Ecto neural progenitor cell (in vitro differentiated cells): ENCODE measurements at regions not wholly inside any gene's neighbourhood (a gene's known extent, or its start where the extent isn't known, plus 50 kb on each side); places are given as distances from the start of the nearest gene placed in this dataset.

ENCODE experiments used
- DNase-seq: peaks from one replicate; pipeline ENCODE4 v3.0.0-alpha.2; 2018; ENCODE audit warnings: low spot score

GRCh38 chr6:22067671-22068070, 229.2 kb downstream of the PRL start:
- DNase-seq, result no peak

DNA sequence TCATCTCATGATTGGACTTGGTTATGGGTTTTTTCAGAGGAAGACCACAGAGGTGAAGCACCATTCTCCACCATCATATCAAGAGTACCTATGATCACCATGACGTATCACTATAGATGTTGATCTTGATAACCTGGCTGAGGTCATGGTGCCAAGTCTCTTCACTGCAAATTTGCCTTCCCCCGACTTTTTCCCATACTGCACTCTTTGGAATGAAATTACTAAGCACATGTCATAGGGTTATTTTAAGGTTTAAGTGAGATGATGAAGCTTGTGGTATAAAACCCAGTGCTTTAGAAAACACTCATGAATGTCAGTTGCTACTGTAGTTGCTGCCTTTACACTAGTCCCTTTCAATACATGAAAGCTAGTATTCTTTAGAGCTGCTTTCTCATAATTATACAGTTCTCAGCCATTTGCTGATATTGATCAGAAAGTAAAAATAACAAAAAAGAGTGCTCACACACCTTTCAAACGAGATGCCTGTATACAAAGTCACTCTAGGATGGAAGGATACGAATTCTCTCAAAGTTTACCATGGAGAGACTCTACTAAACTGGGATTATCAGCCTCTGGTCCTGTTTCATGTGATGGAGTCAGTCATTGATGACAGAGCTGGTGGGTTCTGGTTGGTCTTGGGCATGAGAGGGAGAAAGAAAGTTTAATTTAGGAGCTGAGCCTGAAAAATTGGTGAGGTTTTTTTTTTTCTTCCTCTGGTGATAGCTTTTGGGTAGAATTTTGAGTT, 228.1 kb downstream of the PRL start:
- no peak for DNase-seq

DNA sequence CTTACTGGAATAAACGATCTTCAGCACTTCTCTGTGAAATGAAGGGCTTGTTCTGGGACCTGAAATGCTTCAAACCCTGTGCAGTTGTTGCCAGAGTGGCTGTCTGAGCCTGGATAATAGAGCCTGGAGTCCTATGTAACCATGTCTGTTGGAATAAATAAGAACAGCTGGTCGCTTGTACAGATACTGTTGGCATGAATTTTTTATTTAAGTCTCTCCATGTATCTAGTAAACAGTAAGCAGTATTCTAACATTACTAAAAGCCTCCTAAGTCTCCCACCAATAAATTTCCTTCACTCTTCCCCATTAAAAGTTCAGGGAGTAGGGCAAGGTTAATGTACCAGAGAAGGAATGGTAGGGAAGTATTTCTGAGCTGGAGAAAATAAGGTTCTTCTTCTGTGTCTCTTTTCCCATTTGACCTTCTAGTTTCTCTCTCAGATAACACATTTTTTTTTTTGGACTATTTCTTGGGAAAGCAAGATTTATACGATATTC, 227.5 kb downstream of the PRL start:
- DNase-seq, result no peak

GRCh38 chr6:22071270-22072041, 225.4 kb downstream of the PRL start:
- no peak for DNase-seq

DNA sequence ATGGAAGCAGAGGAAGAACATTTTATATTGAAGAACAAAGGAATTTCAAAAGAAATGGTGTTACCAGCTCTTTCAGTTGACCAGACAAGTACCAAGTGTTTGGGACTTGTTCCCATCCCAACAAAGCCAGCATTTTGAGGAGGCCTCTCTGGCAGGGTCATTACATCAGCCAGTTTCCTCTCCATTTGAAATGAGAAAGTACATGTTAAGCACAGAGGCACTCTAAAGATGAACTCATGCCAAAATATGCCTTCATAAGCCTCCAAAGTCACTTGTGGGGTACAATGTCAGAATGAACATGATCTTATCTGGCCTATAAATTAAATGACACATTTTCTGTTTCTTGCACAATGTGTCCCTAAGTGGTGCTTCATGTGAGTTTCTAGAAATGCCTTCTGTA, 223.9 kb downstream of the PRL start:
- no peak for DNase-seq

DNA sequence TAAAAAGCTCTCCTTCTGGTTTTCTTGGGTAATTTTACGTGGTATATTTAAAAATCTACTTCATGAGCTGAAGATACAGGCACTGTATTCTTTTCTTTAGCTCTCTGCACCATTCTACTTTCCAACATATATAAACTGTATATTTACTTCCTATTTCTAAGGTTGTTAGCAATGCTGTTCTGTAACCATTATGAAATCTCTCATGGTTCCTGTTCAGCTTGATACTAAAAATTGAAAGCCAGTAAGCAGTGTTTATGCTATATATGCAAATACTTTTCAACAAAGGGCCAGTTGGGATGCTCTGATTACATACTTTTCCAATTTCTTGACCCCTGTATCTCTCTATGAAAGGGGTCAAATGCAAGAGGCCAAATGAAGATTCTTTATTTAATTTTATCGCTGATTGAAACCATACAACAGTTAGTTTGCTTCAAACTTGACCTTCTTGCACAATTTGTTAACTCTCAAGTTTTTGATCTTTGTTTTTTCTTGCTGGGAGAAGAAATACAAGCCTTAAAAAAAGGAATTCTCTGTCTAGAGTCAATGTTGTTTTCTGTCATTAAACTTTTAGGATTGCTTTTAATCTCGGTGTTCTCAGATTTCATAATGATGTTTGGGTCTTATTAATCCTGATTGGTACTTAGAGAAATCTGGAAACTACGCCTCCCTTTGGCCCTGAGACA, 223.2 kb downstream of the PRL start:
- no peak for DNase-seq

- DNase-seq, result no peak
Observed at GRCh38 chr6:22078288-22078687, 218.5 kb downstream of the PRL start.

GRCh38 chr6:22078802-22079545, 217.9 kb downstream of the PRL start:
- DNase-seq, result no peak

GRCh38 chr6:22079783-22080182, 217.1 kb downstream of the PRL start:
- no peak for DNase-seq

DNA sequence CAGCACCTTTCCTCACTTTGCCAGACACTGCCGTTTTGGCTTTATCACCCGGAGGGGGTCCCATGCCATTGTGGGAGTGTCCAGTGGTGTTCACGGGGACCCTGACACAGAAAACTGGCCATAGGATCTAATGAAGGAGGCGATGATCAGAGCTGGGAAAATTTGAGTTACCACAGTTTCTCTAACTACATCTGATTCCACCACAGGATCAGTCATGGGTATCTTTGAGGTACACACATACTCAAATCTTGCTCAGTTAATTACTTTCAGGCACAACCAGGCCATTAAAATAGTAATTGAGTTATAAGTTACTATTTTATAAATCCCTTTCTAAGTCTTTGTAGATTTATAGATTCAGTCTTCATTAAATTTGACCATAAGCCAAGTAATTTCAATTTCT, 215.1 kb downstream of the PRL start:
- DNase-seq, result no peak

DNA sequence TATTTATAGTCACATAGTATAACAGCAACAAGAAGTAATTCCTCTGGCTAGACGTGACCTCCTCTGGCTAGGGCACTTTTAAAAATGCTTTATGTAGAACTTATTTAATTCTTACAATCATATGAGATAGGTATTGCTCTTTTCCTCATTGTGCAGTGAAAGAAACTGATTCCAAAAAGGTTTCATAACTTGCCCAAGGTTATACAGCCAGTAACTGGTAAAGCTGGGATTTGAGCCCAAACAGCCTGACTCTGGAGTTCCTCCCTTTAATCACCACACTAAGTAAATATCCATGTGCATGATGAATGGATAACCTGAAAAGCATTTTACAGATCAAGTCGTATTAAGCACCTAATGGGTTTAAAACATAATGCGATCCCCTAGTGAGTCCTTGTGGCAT, 214.6 kb downstream of the PRL start:
- no peak for DNase-seq

- DNase-seq, result no peak
Observed at GRCh38 chr6:22083119-22083518, 213.7 kb downstream of the PRL start.

GRCh38 chr6:22087960-22088706, 208.7 kb downstream of the PRL start:
- DNase-seq, result no peak

- DNase-seq, result no peak
Observed at GRCh38 chr6:22091424-22091948, 205.3 kb downstream of the PRL start.

DNA sequence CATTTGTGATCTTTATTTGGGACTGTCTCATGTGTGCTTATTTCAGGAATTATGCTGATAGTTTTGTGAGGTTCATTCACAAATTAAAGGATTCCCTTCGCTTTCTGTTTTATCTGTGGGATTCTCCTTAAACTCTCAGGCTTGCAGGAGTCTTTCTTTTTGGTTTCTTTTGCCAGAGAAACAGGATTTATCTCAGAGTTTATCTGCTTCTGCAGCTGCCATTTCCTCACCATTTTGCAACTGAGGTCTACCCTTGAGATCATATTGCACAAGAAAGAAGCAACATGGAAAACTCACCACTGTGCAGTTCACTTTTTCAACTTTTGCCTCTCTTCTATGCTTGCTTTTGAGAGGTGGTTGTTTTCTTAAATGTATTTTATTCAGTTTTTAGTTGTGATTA, 201.0 kb downstream of the PRL start:
- DNase-seq, result no peak

DNA sequence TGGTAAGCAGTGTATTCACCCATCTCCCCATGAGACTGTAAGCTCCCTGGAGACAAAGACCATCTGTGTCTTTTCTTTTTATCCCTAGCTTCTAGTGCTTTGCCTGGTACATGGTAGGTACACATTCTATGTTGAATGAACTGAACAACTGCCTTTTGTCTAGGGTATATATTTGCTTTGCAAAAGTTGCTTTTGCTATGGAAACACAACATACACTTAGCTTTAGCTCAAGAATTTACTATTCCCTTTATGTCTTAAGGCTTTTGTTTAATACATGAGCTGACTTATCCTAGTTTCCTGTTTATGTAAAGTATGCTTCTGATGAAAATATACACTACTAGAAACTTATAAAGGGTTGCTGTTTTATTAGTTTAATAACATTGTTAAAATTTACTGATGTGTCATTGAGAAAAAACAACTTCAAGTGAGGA, 198.2 kb downstream of the PRL start:
- no peak for DNase-seq

DNA sequence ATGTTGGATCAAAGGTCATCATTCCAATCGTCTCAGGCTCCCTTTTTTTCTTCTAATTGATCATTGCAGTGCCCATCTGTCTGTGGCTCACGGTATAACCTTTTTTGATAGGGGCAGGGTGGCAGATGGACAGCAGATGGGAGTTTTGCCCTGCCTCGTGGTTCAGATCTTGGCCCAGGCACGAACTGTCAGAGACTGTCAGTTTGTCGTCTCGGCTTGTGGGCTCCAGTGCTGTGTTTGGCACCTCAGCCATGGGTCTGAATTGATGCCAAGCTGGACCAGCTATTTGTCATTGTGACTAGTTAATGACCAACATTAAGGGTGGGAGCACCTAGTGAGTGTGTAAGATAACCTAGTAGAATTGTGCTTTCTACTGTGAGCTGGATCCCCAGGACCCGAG, 197.6 kb downstream of the PRL start:
- no peak for DNase-seq

DNA sequence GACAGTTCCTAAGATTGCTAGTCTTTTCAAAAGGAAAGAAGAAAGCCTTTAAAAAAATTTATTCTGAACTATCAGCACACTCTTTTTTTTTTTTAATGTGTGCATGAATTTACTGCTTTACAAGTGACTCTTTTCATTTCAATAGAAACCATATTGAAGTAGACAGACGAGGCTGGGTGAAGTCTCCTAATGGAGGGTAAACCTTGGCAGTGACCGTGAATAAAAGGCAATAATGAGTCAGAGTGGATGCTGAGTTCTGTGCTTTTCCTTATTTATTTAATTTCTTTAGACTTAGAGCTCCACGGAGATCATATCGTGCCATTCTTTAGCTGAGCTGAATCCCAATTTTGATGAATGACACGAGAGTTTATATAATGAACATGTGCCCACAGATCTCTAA, 196.9 kb downstream of the PRL start:
- DNase-seq, result no peak

DNA sequence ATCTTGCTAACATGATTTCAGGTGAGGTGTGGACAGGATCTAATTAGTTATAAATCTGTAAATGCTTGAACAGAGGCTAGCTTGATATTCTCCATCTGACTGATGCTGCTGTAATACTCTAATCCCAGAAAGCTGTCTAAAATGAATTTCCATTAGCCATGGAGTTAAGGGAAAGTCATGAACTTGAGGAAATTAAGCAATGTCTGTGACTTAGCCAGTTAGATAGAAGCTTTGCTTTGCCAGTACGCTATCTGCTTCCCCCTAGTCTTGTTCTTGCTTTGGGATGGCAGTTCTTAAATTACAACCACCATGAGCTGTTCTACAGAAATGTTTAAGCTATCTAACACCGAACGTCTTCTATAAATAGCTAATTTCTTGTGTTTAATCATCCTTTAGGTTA, 195.7 kb downstream of the PRL start:
- no peak for DNase-seq

- DNase-seq, result no peak
Observed at GRCh38 chr6:22102671-22103070, 194.2 kb downstream of the PRL start.

GRCh38 chr6:22106451-22106850, 190.4 kb downstream of the PRL start:
- DNase-seq, result no peak
